ENCODE measurements at regions not wholly inside any gene's neighbourhood (a gene's known extent, or its start where the extent isn't known, plus 50 kb on each side); places are given as distances from the start of the nearest gene placed in this dataset.

- no peak for TF ChIP-seq Cebpa-rat (IDR thresholded peaks at IDR 0.05)
- H3K4me1 ChIP-seq = peaks cover 11 to 36% (median 20%) of the 10 kb centered on the region in 10 experiments
- peak overlapping the region in 7 of 11 experiments; percentile 3 to 61 (median 50); a peak in 12 of 22 replicates for H3K27ac ChIP-seq
- no peaks in the 10 kb centered on the region for H3K27me3 ChIP-seq
- no peaks in the 10 kb centered on the region for H3K36me3 ChIP-seq
- H3K9ac ChIP-seq = peak overlapping the region in 1 of 11 experiments; percentile 35; a peak in 1 of 22 replicates
- H3K4me3 ChIP-seq = no peak overlapping the region
- H3K9me3 ChIP-seq (replicated peaks in 1 of 11) = 0 out of 22 replicates have a peak, but pooled peaks cover 0 to 9% (median 0%) of the 10 kb centered on the region in 11 experiments
- no peaks in the 10 kb centered on the region for H4K20me1 ChIP-seq
- H3K4me2 ChIP-seq = peak overlapping the region; percentile 14 to 75 (median 66); a peak in 18 of 22 replicates
Measured at GRCh38 chr14:96727491-96727890, 69.7 kb upstream of the VRK1 start.

DNA sequence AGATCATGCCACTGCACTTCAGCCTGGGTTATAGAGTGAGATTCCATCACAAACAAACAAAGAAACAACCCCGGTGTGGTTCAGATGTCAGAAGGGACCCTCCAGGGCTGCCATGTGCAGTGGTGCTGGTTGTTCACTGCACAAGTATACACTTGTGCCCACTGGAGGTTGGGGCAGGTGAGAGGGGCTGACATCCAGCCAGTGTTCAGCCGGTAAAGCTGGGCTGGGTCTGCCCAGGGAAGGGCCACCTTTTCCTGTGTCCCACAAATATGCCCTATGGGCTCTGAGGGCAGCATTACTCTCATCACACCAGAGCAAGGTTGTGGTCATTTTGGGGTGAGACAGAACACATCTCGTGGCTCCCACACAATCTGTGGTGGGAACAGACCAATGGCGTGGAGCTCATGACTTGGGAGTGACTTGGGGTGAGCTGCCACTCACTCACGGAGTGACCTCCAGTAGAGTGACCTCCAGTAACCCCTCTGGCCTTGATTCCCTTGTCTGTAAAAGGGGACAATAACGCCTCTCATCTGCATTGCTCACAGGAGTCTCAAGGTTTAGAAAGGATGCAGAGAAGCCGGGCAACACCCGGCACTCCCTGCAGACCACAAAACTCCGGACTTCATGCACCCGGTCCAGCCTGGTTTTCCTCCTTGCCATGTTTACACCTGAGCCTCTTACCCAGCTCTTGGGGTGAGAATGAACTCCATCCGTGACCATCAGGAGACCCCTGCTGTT lies 69.0 kb upstream of the VRK1 start:
- no peaks in the 10 kb centered on the region for H3K27me3 ChIP-seq
- H3K4me1 ChIP-seq = peaks cover 11 to 36% (median 20%) of the 10 kb centered on the region in 10 experiments
- peak overlapping the region in 7 of 11 experiments; percentile 3 to 61 (median 50); a peak in 12 of 22 replicates for H3K27ac ChIP-seq
- H4K20me1 ChIP-seq = no peaks in the 10 kb centered on the region
- H3K9me3 ChIP-seq (replicated peaks in 1 of 11) = 0 out of 22 replicates have a peak, but pooled peaks cover 0 to 9% (median 0%) of the 10 kb centered on the region in 11 experiments
- peak overlapping the region in 1 of 11 experiments; percentile 35; a peak in 1 of 22 replicates for H3K9ac ChIP-seq
- H3K4me3 ChIP-seq = no peak overlapping the region
- TF ChIP-seq Cebpa-rat (IDR thresholded peaks at IDR 0.05) = no peak
- H3K36me3 ChIP-seq = no peaks in the 10 kb centered on the region
- H3K4me2 ChIP-seq = peak overlapping the region; percentile 14 to 75 (median 66); a peak in 18 of 22 replicates

- Histone ChIP-seq H3K4me3 (no peak overlapping the region), H3K27ac (no peak overlapping the region), H3K27me3 (no peaks in the 10 kb centered on the region), H3K36me3 (no peaks in the 10 kb centered on the region), H3K4me2 (no peak overlapping the region), H3K9ac (no peak overlapping the region), H4K20me1 (no peaks in the 10 kb centered on the region), H3K4me1 (peaks cover 11 to 36% (median 20%) of the 10 kb centered on the region in 10 experiments), H3K9me3 (replicated peaks in 1 of 11) (0 out of 22 replicates have a peak, but pooled peaks cover 0 to 5% (median 0%) of the 10 kb centered on the region in 11 experiments)
- no peak for TF ChIP-seq Cebpa-rat (IDR thresholded peaks at IDR 0.05)
Measured at GRCh38 chr14:96729889-96730288, 67.3 kb upstream of the VRK1 start.

GRCh38 chr14:96730386-96730785 lies 66.8 kb upstream of the VRK1 start:
- Histone ChIP-seq H3K4me3 (no peak overlapping the region), H4K20me1 (no peaks in the 10 kb centered on the region), H3K9me3 (replicated peaks in 1 of 11) (0 out of 22 replicates have a peak, but pooled peaks cover 0 to under 1% (median 0%) of the 10 kb centered on the region in 11 experiments), H3K27ac (no peak overlapping the region), H3K9ac (no peak overlapping the region), H3K4me1 (peaks cover 11 to 36% (median 20%) of the 10 kb centered on the region in 10 experiments), H3K4me2 (no peak overlapping the region), H3K36me3 (no peaks in the 10 kb centered on the region), H3K27me3 (no peaks in the 10 kb centered on the region)
- TF ChIP-seq Cebpa-rat (IDR thresholded peaks at IDR 0.05) = no peak

DNA sequence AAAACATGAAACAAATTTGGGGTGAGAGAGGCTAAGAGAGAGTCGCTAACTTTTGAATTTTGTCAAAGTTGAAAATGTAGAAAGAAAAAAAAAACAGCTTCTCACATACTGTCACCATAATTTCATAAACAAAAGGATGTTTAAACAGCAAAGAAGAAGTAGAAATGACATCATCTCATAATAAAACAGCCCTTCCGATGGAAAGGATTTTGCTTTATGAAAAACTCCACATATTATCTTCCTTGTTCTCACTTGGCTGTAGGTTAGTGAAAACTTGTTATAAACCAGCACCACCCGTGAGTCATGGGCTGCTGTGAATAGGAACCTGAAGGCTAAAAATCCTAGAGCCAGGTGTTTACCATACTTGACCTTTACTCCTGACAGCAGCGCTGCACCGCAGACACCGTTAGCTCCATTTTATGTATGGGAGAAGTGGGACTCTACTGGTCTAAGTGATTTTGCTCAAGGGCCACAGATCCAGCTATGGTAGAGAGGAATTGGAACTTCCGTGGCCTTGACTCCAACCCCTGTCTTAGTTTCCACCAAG lies 63.0 kb upstream of the VRK1 start:
- peaks cover under 1 to 6% (median 4%) of the 10 kb centered on the region in 11 experiments; a peak in 18 of 22 replicates for H3K27me3 ChIP-seq
- no peak for TF ChIP-seq Cebpa-rat (IDR thresholded peaks at IDR 0.05)
- H3K27ac ChIP-seq = no peak overlapping the region
- no peaks in the 10 kb centered on the region for H4K20me1 ChIP-seq
- no peaks in the 10 kb centered on the region for H3K36me3 ChIP-seq
- H3K9ac ChIP-seq = no peak overlapping the region
- H3K9me3 ChIP-seq (replicated peaks in 1 of 11) = no peaks in the 10 kb centered on the region
- H3K4me1 ChIP-seq = peaks cover 0 to 18% (median 6%) of the 10 kb centered on the region in 10 experiments; a peak in 12 of 20 replicates
- no peak overlapping the region for H3K4me3 ChIP-seq
- no peak overlapping the region for H3K4me2 ChIP-seq

GRCh38 chr14:96735526-96735925 lies 61.7 kb upstream of the VRK1 start:
- H3K9ac ChIP-seq = no peak overlapping the region
- no peaks in the 10 kb centered on the region for H4K20me1 ChIP-seq
- H3K9me3 ChIP-seq (replicated peaks in 1 of 11) = no peaks in the 10 kb centered on the region
- no peak for TF ChIP-seq Cebpa-rat (IDR thresholded peaks at IDR 0.05)
- H3K4me3 ChIP-seq = no peak overlapping the region
- H3K27me3 ChIP-seq = peaks cover 10 to 19% (median 17%) of the 10 kb centered on the region in 11 experiments
- H3K36me3 ChIP-seq = no peaks in the 10 kb centered on the region
- no peak overlapping the region for H3K27ac ChIP-seq
- no peak overlapping the region for H3K4me2 ChIP-seq
- H3K4me1 ChIP-seq = peaks cover 0 to 18% (median 6%) of the 10 kb centered on the region in 10 experiments; a peak in 9 of 20 replicates

DNA sequence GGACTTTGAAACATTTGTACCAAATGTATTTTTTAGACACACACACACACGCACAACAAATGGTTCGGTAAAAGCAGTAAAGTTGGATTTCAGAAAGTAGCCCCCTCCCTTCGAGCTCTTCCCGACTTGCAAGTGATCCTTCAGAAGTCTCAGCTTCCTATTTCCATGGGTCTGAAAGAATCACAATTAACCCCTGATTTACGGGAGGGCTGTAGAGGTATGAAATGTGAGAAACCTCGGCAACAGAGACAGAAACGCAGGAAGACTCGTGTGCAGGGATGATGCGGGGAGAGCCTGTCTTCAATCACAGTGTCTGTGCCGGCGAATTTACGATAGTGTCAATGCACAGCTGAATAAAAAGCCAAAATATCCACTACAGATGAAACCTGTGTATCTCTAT lies 60.7 kb upstream of the VRK1 start:
- H3K4me3 ChIP-seq = no peak overlapping the region
- H3K27me3 ChIP-seq = peaks cover 19 to 29% (median 26%) of the 10 kb centered on the region in 11 experiments
- H3K9ac ChIP-seq = no peak overlapping the region
- no peak for TF ChIP-seq Cebpa-rat (IDR thresholded peaks at IDR 0.05)
- no peaks in the 10 kb centered on the region for H3K9me3 ChIP-seq (replicated peaks in 1 of 11)
- no peaks in the 10 kb centered on the region for H3K36me3 ChIP-seq
- H3K4me1 ChIP-seq = peaks cover 0 to 19% (median 8%) of the 10 kb centered on the region in 10 experiments; a peak in 14 of 20 replicates
- H3K27ac ChIP-seq = no peak overlapping the region
- no peak overlapping the region for H3K4me2 ChIP-seq
- H4K20me1 ChIP-seq = no peaks in the 10 kb centered on the region

- H3K4me3 ChIP-seq = no peak overlapping the region; a peak in 1 of 20 replicates
- no peaks in the 10 kb centered on the region for H3K36me3 ChIP-seq
- peaks cover 11 to 17% (median 15%) of the 10 kb centered on the region in 10 experiments for H3K4me1 ChIP-seq
- H3K4me2 ChIP-seq = peak overlapping the region in 7 of 11 experiments; percentile 6 to 73 (median 25); a peak in 10 of 22 replicates
- H3K27ac ChIP-seq = no peak overlapping the region
- H3K9ac ChIP-seq = no peak overlapping the region
- no peaks in the 10 kb centered on the region for H3K9me3 ChIP-seq (replicated peaks in 1 of 11)
- H3K27me3 ChIP-seq = peaks cover 25 to 40% (median 30%) of the 10 kb centered on the region in 11 experiments
- TF ChIP-seq Cebpa-rat (IDR thresholded peaks at IDR 0.05) = no peak
- H4K20me1 ChIP-seq = no peaks in the 10 kb centered on the region
Measured at GRCh38 chr14:96737881-96738280, 59.3 kb upstream of the VRK1 start.

GRCh38 chr14:96739200-96739910 lies 57.8 kb upstream of the VRK1 start:
- Histone ChIP-seq H3K4me2 (no peak overlapping the region), H3K4me1 (peaks cover 11 to 17% (median 15%) of the 10 kb centered on the region in 10 experiments), H3K27me3 (peaks cover 25 to 41% (median 30%) of the 10 kb centered on the region in 11 experiments), H3K4me3 (no peak overlapping the region), H3K27ac (no peak overlapping the region), H3K9me3 (replicated peaks in 1 of 11) (no peaks in the 10 kb centered on the region), H4K20me1 (no peaks in the 10 kb centered on the region), H3K36me3 (no peaks in the 10 kb centered on the region), H3K9ac (no peak overlapping the region)
- TF ChIP-seq Cebpa-rat (IDR thresholded peaks at IDR 0.05) = no peak
